Esophagus muscularis mucosa (tissue), 4 donors: ENCODE measurements at regions not wholly inside any gene's neighbourhood (a gene's known extent, or its start where the extent isn't known, plus 50 kb on each side); places are given as distances from the start of the nearest gene placed in this dataset.

Source experiments
- DNase-seq: peaks from one replicate; pipeline ENCODE4 v3.0.0-alpha.2; 2017; ENCODE audit errors: extremely low spot score
- H3K27ac ChIP-seq, 4 donors: fragments of 200-600 bp; sonication (generic); replicated peaks in 1 of 4; 1 replicate in 3 of 4; 2 replicates in 1 of 4; pipeline ENCODE4 v1.5.1; 2016 to 2019; ENCODE audit warnings: mild to moderate bottlenecking in 1 of 4
- H3K27me3 ChIP-seq, 4 donors: fragments of 200-600 bp; sonication (generic); one replicate each; pipeline versions ENCODE4 v1.5.1 to v1.6.0; 2016 to 2019
- H3K36me3 ChIP-seq, 4 donors: fragments of 200-600 bp; sonication (generic); one replicate each; pipeline ENCODE4 v1.5.1; 2016 to 2019
- H3K4me1 ChIP-seq, 4 donors: fragments of 200-600 bp; sonication (generic); one replicate each; pipeline ENCODE4 v1.5.1; 2016 to 2019
- H3K4me3 ChIP-seq, 4 donors: fragments of 200-600 bp; sonication (generic); 1 replicate in 2 of 4; 2 replicates in 2 of 4; pipeline ENCODE4 v1.5.1; 2016 to 2019; ENCODE audit warnings: mild to moderate bottlenecking in 4 of 4, moderate library complexity in 1 of 4
- H3K9me3 ChIP-seq, 4 donors: fragments of 200-600 bp; sonication (generic); 1 replicate in 3 of 4; 2 replicates in 1 of 4; pipeline ENCODE4 v1.5.1; 2016 to 2019
- EP300 ChIP-seq: sonication (generic); formaldehyde crosslinking; IDR thresholded peaks from one replicate; pipeline ENCODE4 v1.6.1; 2017; ENCODE audit warnings: antibody characterized with exemption
- POLR2A ChIP-seq: fragments of 450-650 bp; IDR thresholded peaks from one replicate; pipeline ENCODE4 v1.6.1; 2017; ENCODE audit warnings: antibody characterized with exemption, moderate library complexity, mild to moderate bottlenecking, low read depth
- POLR2AphosphoS5 ChIP-seq, 2 donors: sonication (generic); formaldehyde crosslinking; IDR thresholded peaks; one replicate each; pipeline ENCODE4 v1.6.1; 2017; ENCODE audit warnings: antibody characterized with exemption in 2 of 2
- WGBS: methylation state at CpG from one replicate; pipeline ENCODE4 v1.1.5; 2018; 5-methylcytosine and 5-hydroxymethylcytosine counted together
- intact Hi-C: fragments of 100-400 bp; cut with DNase I; formaldehyde crosslinking; loops from one replicate; pipeline ENCODE4 v1.15.1; 2023
- TF ChIP-seq, protein P1 (sequence below), 3 experiments: fragments of 200-600 bp in 2 of 3; fragments of 450-650 bp in 1 of 3; sonication (generic) in 2 of 3; IDR thresholded peaks; one replicate each; pipeline ENCODE4 v1.5.1; 2017 to 2019; ENCODE audit warnings: antibody characterized with exemption in 3 of 3, mild to moderate bottlenecking in 2 of 3, moderate library complexity in 1 of 3

DNA sequence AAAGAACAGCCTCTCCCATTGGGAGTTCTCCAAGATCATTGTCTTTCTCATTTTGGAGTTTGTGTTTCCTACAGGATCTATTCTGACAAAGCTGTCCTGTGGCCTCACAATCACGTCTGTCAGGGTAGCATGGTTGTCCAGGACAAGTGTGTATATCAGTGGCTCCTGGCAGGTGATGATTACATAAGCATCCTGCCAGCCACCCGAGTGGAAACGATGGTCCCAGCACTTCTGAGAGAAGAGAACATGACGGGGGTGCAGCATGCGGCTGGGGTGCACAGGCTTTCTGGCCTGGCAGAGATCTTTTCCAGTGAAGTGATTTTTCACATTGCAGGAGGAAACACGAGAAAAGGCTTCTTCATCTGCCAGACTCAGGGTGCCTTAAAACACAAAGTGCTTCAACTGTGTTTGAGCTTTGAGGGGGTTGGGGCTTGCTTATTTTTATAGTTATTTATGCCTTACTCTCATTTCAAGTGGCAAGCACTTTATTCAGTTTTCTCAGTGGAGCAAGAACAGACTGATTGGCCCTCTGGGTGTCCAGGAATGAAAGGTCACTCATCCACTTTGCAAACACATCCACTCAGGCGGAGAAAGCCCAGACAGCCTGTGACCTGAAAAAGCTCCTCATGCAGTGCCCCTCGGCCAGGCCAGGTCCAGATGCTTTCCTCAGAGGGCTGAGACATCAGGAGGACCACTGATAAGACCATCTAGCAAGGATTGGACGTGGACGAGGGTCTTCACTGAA, 186.0 kb downstream of the DUSP10 start:
- H3K4me1 ChIP-seq = no peaks in the 10 kb centered on the region
- no peak for TF ChIP-seq POLR2AphosphoS5 (IDR thresholded peaks at IDR 0.05)
- TF ChIP-seq POLR2A = no peak
- TF ChIP-seq, protein P1, sequence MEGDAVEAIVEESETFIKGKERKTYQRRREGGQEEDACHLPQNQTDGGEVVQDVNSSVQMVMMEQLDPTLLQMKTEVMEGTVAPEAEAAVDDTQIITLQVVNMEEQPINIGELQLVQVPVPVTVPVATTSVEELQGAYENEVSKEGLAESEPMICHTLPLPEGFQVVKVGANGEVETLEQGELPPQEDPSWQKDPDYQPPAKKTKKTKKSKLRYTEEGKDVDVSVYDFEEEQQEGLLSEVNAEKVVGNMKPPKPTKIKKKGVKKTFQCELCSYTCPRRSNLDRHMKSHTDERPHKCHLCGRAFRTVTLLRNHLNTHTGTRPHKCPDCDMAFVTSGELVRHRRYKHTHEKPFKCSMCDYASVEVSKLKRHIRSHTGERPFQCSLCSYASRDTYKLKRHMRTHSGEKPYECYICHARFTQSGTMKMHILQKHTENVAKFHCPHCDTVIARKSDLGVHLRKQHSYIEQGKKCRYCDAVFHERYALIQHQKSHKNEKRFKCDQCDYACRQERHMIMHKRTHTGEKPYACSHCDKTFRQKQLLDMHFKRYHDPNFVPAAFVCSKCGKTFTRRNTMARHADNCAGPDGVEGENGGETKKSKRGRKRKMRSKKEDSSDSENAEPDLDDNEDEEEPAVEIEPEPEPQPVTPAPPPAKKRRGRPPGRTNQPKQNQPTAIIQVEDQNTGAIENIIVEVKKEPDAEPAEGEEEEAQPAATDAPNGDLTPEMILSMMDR (IDR thresholded peaks at IDR 0.05) = no peak
- no peak for TF ChIP-seq EP300
- H3K36me3 ChIP-seq = no peaks in the 10 kb centered on the region
- no peaks in the 10 kb centered on the region for H3K9me3 ChIP-seq
- 88% methylated on average over 8 of the region's 10 CpGs for WGBS
- intact Hi-C loops = loop anchor here (10.0 kb wide), 1 partner anchor 139 kb away; no protein-coding TSS in a partner anchor
- no peak overlapping the region for H3K4me3 ChIP-seq
- no peak overlapping the region for H3K27ac ChIP-seq
- no peak for DNase-seq
- no peaks in the 10 kb centered on the region for H3K27me3 ChIP-seq

DNA sequence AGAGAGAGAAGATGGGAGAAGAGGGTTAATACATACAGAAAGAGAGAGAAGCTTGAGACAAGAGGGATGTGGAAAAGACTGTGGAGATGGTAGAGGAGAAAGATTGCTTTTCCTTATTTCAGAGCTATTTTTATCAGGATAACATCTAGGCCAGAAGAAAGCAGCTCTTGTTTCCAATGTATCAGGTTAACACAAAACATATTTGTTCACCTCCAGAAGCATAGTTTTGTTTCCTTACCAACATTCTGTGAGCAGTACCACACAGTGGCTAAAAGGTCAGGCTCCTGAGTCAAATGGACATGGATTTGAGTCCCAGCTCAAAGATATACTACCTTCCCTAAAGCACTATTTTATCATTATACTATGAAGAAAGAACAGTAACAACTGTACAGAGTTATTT, 185.5 kb downstream of the DUSP10 start:
- TF ChIP-seq EP300 = no peak
- no peak overlapping the region for H3K27ac ChIP-seq
- intact Hi-C loops = loop anchor here (10.0 kb wide), 1 partner anchor 138 kb away; no protein-coding TSS in a partner anchor

DNA sequence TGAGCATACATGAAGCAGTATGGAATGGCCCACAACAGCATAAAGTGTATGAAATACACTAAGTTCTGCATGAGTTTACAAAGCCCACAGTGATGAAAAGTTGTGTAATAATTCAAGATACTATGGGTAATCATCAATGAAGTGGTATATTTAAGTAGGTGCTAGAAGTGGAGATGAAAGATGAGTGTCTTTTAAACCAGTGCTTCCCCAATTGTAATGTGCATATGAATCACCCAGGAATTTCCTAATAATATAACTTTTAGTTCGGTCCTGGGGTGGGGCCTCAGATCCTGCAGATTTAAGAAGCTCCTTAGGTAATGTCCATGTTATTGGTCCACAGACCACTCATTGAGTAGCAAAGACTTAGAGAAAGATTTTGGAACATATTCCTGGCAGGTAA, 184.9 kb downstream of the DUSP10 start:
- TF ChIP-seq EP300 (no peak), POLR2AphosphoS5 (IDR thresholded peaks at IDR 0.05) (no peak), POLR2A (no peak)
- TF ChIP-seq, protein P1 (IDR thresholded peaks at IDR 0.05) = no peak
- intact Hi-C loops = loop anchor here (10.0 kb wide), 1 partner anchor 138 kb away; no protein-coding TSS in a partner anchor
- no peak overlapping the region for H3K27ac ChIP-seq
- H3K36me3 ChIP-seq = no peaks in the 10 kb centered on the region
- DNase-seq = no peak
- no peaks in the 10 kb centered on the region for H3K4me1 ChIP-seq
- H3K4me3 ChIP-seq = no peak overlapping the region
- no peaks in the 10 kb centered on the region for H3K27me3 ChIP-seq
- no peaks in the 10 kb centered on the region for H3K9me3 ChIP-seq
- 92% methylated on average over 1 of the region's 1 CpG for WGBS

More for the DNA sequence above, 185.5 kb downstream of the DUSP10 start:
- H3K36me3 ChIP-seq = no peaks in the 10 kb centered on the region
- no peaks in the 10 kb centered on the region for H3K4me1 ChIP-seq
- no peaks in the 10 kb centered on the region for H3K27me3 ChIP-seq
- no peaks in the 10 kb centered on the region for H3K9me3 ChIP-seq
- H3K4me3 ChIP-seq = no peak overlapping the region
- DNase-seq = no peak

DNA sequence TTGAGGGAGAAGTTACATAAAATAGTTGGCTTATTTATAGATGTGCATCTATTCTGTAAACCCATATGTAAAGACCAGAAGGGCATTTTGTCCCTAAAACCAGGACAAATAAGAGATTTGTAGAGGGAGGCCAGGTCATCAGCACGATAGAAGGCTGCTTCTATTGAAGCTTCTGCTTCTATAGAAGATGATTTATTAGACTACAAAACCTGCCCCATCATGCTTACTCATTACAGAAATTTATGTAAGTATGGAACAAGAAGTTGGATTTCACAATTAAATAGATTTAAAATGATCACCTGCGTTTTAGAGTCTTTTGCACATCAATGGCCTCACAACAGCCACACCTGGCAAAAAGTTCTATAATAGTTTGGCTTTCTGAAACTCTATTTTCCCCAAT, 183.5 kb downstream of the DUSP10 start:
- H3K27ac ChIP-seq = no peak overlapping the region
- intact Hi-C loops = loop anchor here (10.0 kb wide), 1 partner anchor 136 kb away; no protein-coding TSS in a partner anchor
- 82% methylated on average over 2 of the region's 2 CpGs for WGBS

DNA sequence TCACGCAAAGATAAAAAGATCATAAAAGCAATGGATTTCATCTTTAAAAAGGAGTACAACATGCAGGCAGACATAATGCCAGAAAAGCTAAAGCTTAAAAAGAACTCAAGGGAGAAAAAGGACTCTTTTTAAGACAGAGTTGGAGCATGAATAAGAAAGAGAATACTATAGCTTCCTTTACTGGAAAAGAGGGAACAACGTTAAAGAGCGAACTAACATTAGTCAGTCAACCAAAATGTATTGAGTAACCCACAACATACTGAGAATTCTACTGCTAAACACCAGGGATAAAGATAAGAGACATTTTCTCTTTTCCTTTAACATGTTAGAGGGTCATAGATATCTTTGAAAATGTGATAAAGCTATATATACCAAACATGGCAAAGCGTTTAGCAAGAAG, 182.0 kb downstream of the DUSP10 start:
- TF ChIP-seq POLR2AphosphoS5 (IDR thresholded peaks at IDR 0.05) (no peak), POLR2A (no peak), EP300 (no peak)
- TF ChIP-seq, protein P1 (IDR thresholded peaks at IDR 0.05) = no peak
- DNase-seq = no peak
- no peak overlapping the region for H3K4me3 ChIP-seq
- intact Hi-C loops = loop anchor here (10.0 kb wide), 1 partner anchor 135 kb away; no protein-coding TSS in a partner anchor
- no peaks in the 10 kb centered on the region for H3K36me3 ChIP-seq
- H3K4me1 ChIP-seq = no peaks in the 10 kb centered on the region
- 86% methylated on average over 4 of the region's 4 CpGs for WGBS
- no peaks in the 10 kb centered on the region for H3K27me3 ChIP-seq
- H3K9me3 ChIP-seq = no peaks in the 10 kb centered on the region
- H3K27ac ChIP-seq = no peak overlapping the region

More for the DNA sequence above, 183.5 kb downstream of the DUSP10 start:
- H3K36me3 ChIP-seq = no peaks in the 10 kb centered on the region
- DNase-seq = no peak
- H3K27me3 ChIP-seq = no peaks in the 10 kb centered on the region
- H3K9me3 ChIP-seq = no peaks in the 10 kb centered on the region
- TF ChIP-seq POLR2AphosphoS5 (IDR thresholded peaks at IDR 0.05) = no peak
- TF ChIP-seq EP300 = no peak
- TF ChIP-seq POLR2A = no peak
- TF ChIP-seq, protein P1 (IDR thresholded peaks at IDR 0.05) = no peak
- H3K4me3 ChIP-seq = no peak overlapping the region
- H3K4me1 ChIP-seq = no peaks in the 10 kb centered on the region
